RWPE2 (cell line): ENCODE measurements at regions not wholly inside any gene's neighbourhood (a gene's known extent, or its start where the extent isn't known, plus 50 kb on each side); places are given as distances from the start of the nearest gene placed in this dataset.

Experiments
- ATAC-seq: fragments of 200-7000 bp; cut with Tn5 transposase; 3 replicates; pipeline ENCODE4 v1.9.1; 2021; ENCODE audit warnings: low read depth
- DNase-seq: peaks from one replicate; pipeline ENCODE4 v3.0.0-alpha.2; 2020; ENCODE audit warnings: low spot score
- H3K27ac ChIP-seq: fragments of 450-650 bp; 2 replicates; pipeline ENCODE4 v1.5.1; 2017; ENCODE audit warnings: mild to moderate bottlenecking; ENCODE audit not compliant: poor library complexity, severe bottlenecking
- H3K27me3 ChIP-seq: fragments of 250-450 bp; sonication (Bioruptor Pico); 2 replicates; pipeline ENCODE4 v1.5.1; 2021; ENCODE audit warnings: mild to moderate bottlenecking, moderate library complexity; ENCODE audit not compliant: insufficient read depth, poor library complexity, severe bottlenecking
- H3K36me3 ChIP-seq: fragments of 250-450 bp; sonication (Bioruptor Pico); 2 replicates; pipeline ENCODE4 v1.5.1; 2020; ENCODE audit warnings: low read depth, mild to moderate bottlenecking, moderate library complexity
- H3K4me1 ChIP-seq: fragments of 250-450 bp; sonication (Bioruptor Pico); 2 replicates; pipeline ENCODE4 v1.5.1; 2021; ENCODE audit warnings: mild to moderate bottlenecking, moderate library complexity; ENCODE audit not compliant: insufficient read depth, poor library complexity, severe bottlenecking
- H3K4me3 ChIP-seq: fragments of 250-450 bp; sonication (Bioruptor Pico); 2 replicates; pipeline ENCODE4 v1.5.1; 2021; ENCODE audit warnings: mild to moderate bottlenecking, moderate library complexity; ENCODE audit not compliant: severe bottlenecking
- H3K9me3 ChIP-seq: fragments of 250-450 bp; sonication (Bioruptor Pico); 2 replicates; pipeline ENCODE4 v1.5.1; 2021; ENCODE audit warnings: mild to moderate bottlenecking, moderate library complexity; ENCODE audit not compliant: severe bottlenecking
- CTCF ChIP-seq: fragments of 450-650 bp; IDR thresholded peaks from one replicate; pipeline ENCODE4 v1.5.1; 2017; ENCODE audit warnings: mild to moderate bottlenecking, moderate library complexity; ENCODE audit not compliant: poor library complexity, severe bottlenecking

DNA sequence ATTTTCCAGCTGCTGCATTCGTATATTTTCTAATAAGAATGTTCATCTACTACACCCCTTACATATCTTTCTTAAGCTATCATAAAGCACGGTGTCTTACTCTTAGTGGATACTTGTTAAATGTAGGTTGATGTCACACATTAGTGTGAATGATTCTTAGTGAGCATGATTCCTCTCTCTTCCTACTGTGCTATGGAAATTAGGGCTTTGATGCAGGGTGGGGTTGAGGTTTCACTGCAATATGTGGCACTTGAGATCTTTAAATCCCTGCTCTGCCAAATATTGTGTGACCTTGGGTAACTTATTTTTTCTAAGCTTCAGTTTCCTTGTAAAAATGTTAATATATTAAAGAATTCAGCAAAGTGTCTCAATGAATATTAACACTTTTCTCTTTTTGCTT is 188.4 kb downstream of the PDGFRA start:
- ATAC-seq (no peak), DNase-seq (no peak)
- no peak for TF ChIP-seq CTCF
- Histone ChIP-seq H3K4me3 (no peak overlapping the region), H3K27me3 (no peaks in the 10 kb centered on the region), H3K9me3 (no peaks in the 10 kb centered on the region), H3K4me1 (peaks cover 3% of the 10 kb centered on the region), H3K36me3 (no peaks in the 10 kb centered on the region), H3K27ac (no peak overlapping the region)

- no peak overlapping the region for H3K27ac ChIP-seq
- ATAC-seq = no peak
These were observed 189.4 kb downstream of the PDGFRA start for GRCh38 chr4:54418468-54418867.

DNA sequence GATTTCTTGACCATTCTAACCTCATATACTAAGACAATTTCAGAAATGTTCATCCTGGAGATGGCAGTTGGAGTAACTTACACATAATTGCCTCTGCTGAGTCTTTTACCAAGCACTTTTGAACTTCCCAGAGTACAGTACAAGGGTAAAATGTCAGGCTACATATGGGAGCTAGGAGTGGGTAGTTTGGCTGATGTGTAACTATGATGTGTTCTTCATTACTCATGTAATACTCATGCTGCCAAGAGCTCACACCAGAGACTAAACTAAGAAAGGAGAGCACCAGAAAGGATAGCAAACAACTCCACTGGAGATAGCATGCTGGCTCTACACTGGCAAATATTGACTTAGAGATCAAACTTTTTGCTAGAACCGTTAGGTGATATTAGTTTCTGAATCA is 194.0 kb downstream of the PDGFRA start:
- Histone ChIP-seq H3K4me1 (peaks cover 3% of the 10 kb centered on the region), H3K4me3 (no peak overlapping the region), H3K27me3 (no peaks in the 10 kb centered on the region), H3K9me3 (no peaks in the 10 kb centered on the region), H3K27ac (no peak overlapping the region), H3K36me3 (no peaks in the 10 kb centered on the region)
- ATAC-seq (peak; percentile 75), DNase-seq (no peak)
- no peak for TF ChIP-seq CTCF

More at GRCh38 chr4:54418468-54418867, 189.4 kb downstream of the PDGFRA start:
- TF ChIP-seq CTCF = no peak
- no peak overlapping the region for H3K4me3 ChIP-seq
- DNase-seq = no peak
- H3K9me3 ChIP-seq = no peaks in the 10 kb centered on the region
- H3K36me3 ChIP-seq = no peaks in the 10 kb centered on the region
- H3K4me1 ChIP-seq = peaks cover 3% of the 10 kb centered on the region
- H3K27me3 ChIP-seq = no peaks in the 10 kb centered on the region

DNA sequence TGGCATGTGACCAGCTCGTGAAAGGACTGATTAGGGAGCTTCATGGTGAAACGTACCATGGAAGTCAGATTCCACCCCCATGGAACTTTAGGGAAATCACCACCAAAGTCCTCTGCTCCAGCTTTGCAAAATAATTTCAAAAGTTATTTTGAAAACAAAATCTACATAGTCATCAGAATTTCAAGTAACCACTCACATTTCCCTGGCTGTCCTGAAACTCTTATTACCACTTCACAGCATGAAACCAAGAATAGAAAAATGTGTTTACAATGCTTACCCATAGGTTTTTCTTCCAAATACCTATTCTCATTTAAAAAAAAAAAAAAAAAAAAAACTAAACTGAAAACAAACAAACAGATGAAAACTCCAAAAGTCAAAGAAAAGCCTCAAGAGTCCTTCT is 198.7 kb downstream of the PDGFRA start:
- H3K27ac ChIP-seq = no peak overlapping the region
- H3K36me3 ChIP-seq = no peaks in the 10 kb centered on the region
- no peaks in the 10 kb centered on the region for H3K9me3 ChIP-seq
- no peak for TF ChIP-seq CTCF
- no peak for ATAC-seq
- H3K4me1 ChIP-seq = no peaks in the 10 kb centered on the region
- no peak for DNase-seq
- no peaks in the 10 kb centered on the region for H3K27me3 ChIP-seq
- H3K4me3 ChIP-seq = no peak overlapping the region

DNA sequence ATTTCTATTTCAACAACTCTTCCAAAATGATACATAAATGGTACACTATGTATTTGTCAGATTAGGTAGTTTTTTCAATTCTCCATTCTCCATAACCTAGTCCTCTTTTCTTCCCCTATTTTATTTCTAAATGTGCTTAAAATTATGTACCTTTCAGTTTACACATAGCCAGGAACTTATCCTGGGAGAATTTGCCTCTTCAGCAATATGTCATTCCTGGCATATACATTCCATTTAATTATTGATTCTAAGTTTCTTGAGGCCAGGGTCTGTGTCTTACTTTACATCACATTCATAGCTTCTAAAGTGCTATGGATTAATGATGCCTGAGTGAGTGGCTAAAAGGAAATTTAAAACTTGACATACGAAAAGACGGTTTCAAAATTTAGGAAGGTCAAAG is 199.8 kb downstream of the PDGFRA start:
- no peaks in the 10 kb centered on the region for H3K36me3 ChIP-seq
- no peaks in the 10 kb centered on the region for H3K9me3 ChIP-seq
- no peaks in the 10 kb centered on the region for H3K4me1 ChIP-seq
- ATAC-seq = no peak
- TF ChIP-seq CTCF = no peak
- H3K27ac ChIP-seq = no peak overlapping the region
- DNase-seq = no peak
- no peak overlapping the region for H3K4me3 ChIP-seq
- H3K27me3 ChIP-seq = no peaks in the 10 kb centered on the region
